Activated naive CD4-positive, alpha-beta T cell treated with anti-CD3 and anti-CD28 coated beads for 36 hours (primary cell): ENCODE measurements at regions not wholly inside any gene's neighbourhood (a gene's known extent, or its start where the extent isn't known, plus 50 kb on each side); places are given as distances from the start of the nearest gene placed in this dataset.
"Not testable (repeated sequence)": the region's sequence is repeated elsewhere in the genome, so short reads cannot be mapped to it uniquely, and the experiment has no call there.

Source experiments
- CTCF ChIA-PET: fragments of 350-600 bp; sonication (Branson Sonifier 250); formaldehyde crosslinking; loops from one replicate; lab custom pipeline; 2021; ENCODE audit warnings: antibody characterized with exemption; lab: Charles Lee
- DNase-seq: peaks from one replicate; pipeline ENCODE4 v3.0.0-alpha.2; 2020
- H3K27ac Mint-ChIP-seq: one replicate; pipeline ENCODE4 v1.8.0; 2021; ENCODE audit warnings: mild to moderate bottlenecking, mixed read lengths
- H3K27me3 Mint-ChIP-seq: one replicate; pipeline ENCODE4 v1.8.0; 2021; ENCODE audit warnings: low read depth, mixed read lengths
- H3K36me3 Mint-ChIP-seq: one replicate; pipeline ENCODE4 v1.8.0; 2021; ENCODE audit warnings: low read depth, mixed read lengths
- H3K4me1 Mint-ChIP-seq: one replicate; pipeline ENCODE4 v1.8.0; 2021; ENCODE audit warnings: low read depth, mixed read lengths
- H3K4me3 Mint-ChIP-seq: one replicate; pipeline ENCODE4 v1.8.0; 2021; ENCODE audit warnings: mild to moderate bottlenecking, moderate library complexity, mixed read lengths
- H3K9me3 Mint-ChIP-seq: one replicate; pipeline ENCODE4 v1.8.0; 2021; ENCODE audit warnings: mixed read lengths
- intact Hi-C: fragments of 100-400 bp; cut with micrococcal nuclease; formaldehyde crosslinking; loops from one replicate; pipeline ENCODE4 v1.15.1; 2023

- intact Hi-C loops, result no loop called here
- CTCF ChIA-PET, result no interaction called here
- no peak overlapping the region for H3K27ac Mint-ChIP-seq
Measured at GRCh38 chr6:163707387-163708355, 293.2 kb downstream of the QKI start.

GRCh38 chr6:163706500-163707087 lies 292.1 kb downstream of the QKI start:
- H3K36me3 Mint-ChIP-seq, result no peaks in the 10 kb centered on the region
- intact Hi-C loops, result no loop called here
- CTCF ChIA-PET, result no interaction called here
- peaks cover 5% of the 10 kb centered on the region for H3K4me1 Mint-ChIP-seq
- peaks cover 10% of the 10 kb centered on the region for H3K27me3 Mint-ChIP-seq
- no peak for DNase-seq
- H3K4me3 Mint-ChIP-seq, result no peak overlapping the region
- no peaks in the 10 kb centered on the region for H3K9me3 Mint-ChIP-seq
- H3K27ac Mint-ChIP-seq, result no peak overlapping the region

More at GRCh38 chr6:163707387-163708355, 293.2 kb downstream of the QKI start:
- H3K4me3 Mint-ChIP-seq, result no peak overlapping the region
- peaks cover 8% of the 10 kb centered on the region for H3K27me3 Mint-ChIP-seq
- no peaks in the 10 kb centered on the region for H3K36me3 Mint-ChIP-seq
- no peak for DNase-seq
- no peaks in the 10 kb centered on the region for H3K9me3 Mint-ChIP-seq
- peaks cover 7% of the 10 kb centered on the region for H3K4me1 Mint-ChIP-seq

- H3K4me3 Mint-ChIP-seq, result no peak overlapping the region
- H3K9me3 Mint-ChIP-seq, result no peaks in the 10 kb centered on the region
- CTCF ChIA-PET, result no interaction called here
- H3K4me1 Mint-ChIP-seq, result peaks cover 5% of the 10 kb centered on the region
- no peak for DNase-seq
- H3K27ac Mint-ChIP-seq, result no peak overlapping the region
- H3K36me3 Mint-ChIP-seq, result no peaks in the 10 kb centered on the region
- H3K27me3 Mint-ChIP-seq, result peaks cover 10% of the 10 kb centered on the region
- intact Hi-C loops, result no loop called here
Measured at GRCh38 chr6:163705923-163706322, 291.4 kb downstream of the QKI start.

GRCh38 chr6:163702736-163703135 lies 288.2 kb downstream of the QKI start:
- Mint-ChIP-seq H3K9me3 (no peaks in the 10 kb centered on the region), H3K27ac (no peak overlapping the region), H3K4me1 (peaks cover 5% of the 10 kb centered on the region), H3K36me3 (no peaks in the 10 kb centered on the region), H3K4me3 (no peak overlapping the region), H3K27me3 (peaks cover 9% of the 10 kb centered on the region)
- CTCF ChIA-PET, result no interaction called here
- no peak for DNase-seq
- intact Hi-C loops, result no loop called here

GRCh38 chr6:163701762-163702161 lies 287.2 kb downstream of the QKI start:
- Mint-ChIP-seq H3K4me3 (no peak overlapping the region), H3K36me3 (no peaks in the 10 kb centered on the region), H3K9me3 (no peaks in the 10 kb centered on the region), H3K27me3 (peaks cover 5% of the 10 kb centered on the region), H3K4me1 (no peaks in the 10 kb centered on the region), H3K27ac (no peak overlapping the region)
- CTCF ChIA-PET, result no interaction called here
- intact Hi-C loops, result no loop called here
- DNase-seq, result no peak

- no peak overlapping the region for H3K27ac Mint-ChIP-seq
- H3K36me3 Mint-ChIP-seq, result no peaks in the 10 kb centered on the region
- H3K4me1 Mint-ChIP-seq, result no peaks in the 10 kb centered on the region
- CTCF ChIA-PET, result interaction anchor here (0.6 kb wide), 1 partner anchor 527 kb away, joined by 3 read pairs; no protein-coding TSS in a partner anchor
- H3K4me3 Mint-ChIP-seq, result no peak overlapping the region
- H3K9me3 Mint-ChIP-seq, result no peaks in the 10 kb centered on the region
- intact Hi-C loops, result no loop called here
- H3K27me3 Mint-ChIP-seq, result peaks cover 15% of the 10 kb centered on the region
- DNase-seq, result no peak
Measured at GRCh38 chr6:163698086-163698485, 283.6 kb downstream of the QKI start.

- DNase-seq, H3K4me1 Mint-ChIP-seq, CTCF ChIA-PET, H3K4me3 Mint-ChIP-seq, intact Hi-C loops, H3K9me3 Mint-ChIP-seq, H3K36me3 Mint-ChIP-seq, H3K27ac Mint-ChIP-seq: not testable (repeated sequence)
- peaks cover 13% of the 10 kb centered on the region for H3K27me3 Mint-ChIP-seq
Measured at GRCh38 chr6:163696311-163696710, 281.8 kb downstream of the QKI start.

- no peak for DNase-seq
- peaks cover 13% of the 10 kb centered on the region for H3K27me3 Mint-ChIP-seq
- H3K4me3 Mint-ChIP-seq, result no peak overlapping the region
- no peak overlapping the region for H3K27ac Mint-ChIP-seq
- CTCF ChIA-PET, result interaction anchor here (0.7 kb wide), 1 partner anchor 9 kb away, joined by 4 read pairs; no protein-coding TSS in a partner anchor
- H3K4me1 Mint-ChIP-seq, result no peaks in the 10 kb centered on the region
- H3K9me3 Mint-ChIP-seq, result no peaks in the 10 kb centered on the region
- intact Hi-C loops, result no loop called here
- no peaks in the 10 kb centered on the region for H3K36me3 Mint-ChIP-seq
Measured at GRCh38 chr6:163695414-163695864, 280.9 kb downstream of the QKI start.

- CTCF ChIA-PET, result interaction anchor here (0.7 kb wide), 1 partner anchor 9 kb away, joined by 4 read pairs; no protein-coding TSS in a partner anchor
- no peaks in the 10 kb centered on the region for H3K9me3 Mint-ChIP-seq
- no peaks in the 10 kb centered on the region for H3K4me1 Mint-ChIP-seq
- H3K4me3 Mint-ChIP-seq, result no peak overlapping the region
- H3K27ac Mint-ChIP-seq, result no peak overlapping the region
- intact Hi-C loops, result no loop called here
- DNase-seq, result no peak
- H3K36me3 Mint-ChIP-seq, result no peaks in the 10 kb centered on the region
- H3K27me3 Mint-ChIP-seq, result peaks cover 13% of the 10 kb centered on the region
Measured at GRCh38 chr6:163694988-163695398, 280.5 kb downstream of the QKI start.

- Mint-ChIP-seq H3K27me3 (peaks cover 12% of the 10 kb centered on the region), H3K4me1 (no peaks in the 10 kb centered on the region), H3K9me3 (no peaks in the 10 kb centered on the region), H3K4me3 (no peak overlapping the region), H3K27ac (no peak overlapping the region), H3K36me3 (no peaks in the 10 kb centered on the region)
- intact Hi-C loops, result no loop called here
- no peak for DNase-seq
- CTCF ChIA-PET, result no interaction called here
Measured at GRCh38 chr6:163694072-163694471, 279.6 kb downstream of the QKI start.

GRCh38 chr6:163691049-163691448 lies 276.5 kb downstream of the QKI start:
- intact Hi-C loops, result no loop called here
- H3K27ac Mint-ChIP-seq, result no peak overlapping the region
- CTCF ChIA-PET, result no interaction called here
- DNase-seq, result no peak
- H3K4me3 Mint-ChIP-seq, result no peak overlapping the region
- H3K9me3 Mint-ChIP-seq, result no peaks in the 10 kb centered on the region
- H3K27me3 Mint-ChIP-seq, result peaks cover 22% of the 10 kb centered on the region
- H3K36me3 Mint-ChIP-seq, result no peaks in the 10 kb centered on the region
- H3K4me1 Mint-ChIP-seq, result no peaks in the 10 kb centered on the region

GRCh38 chr6:163688739-163689362 lies 274.3 kb downstream of the QKI start:
- CTCF ChIA-PET, result no interaction called here
- Mint-ChIP-seq H3K36me3 (no peaks in the 10 kb centered on the region), H3K27me3 (peaks cover 18% of the 10 kb centered on the region), H3K4me3 (no peak overlapping the region), H3K4me1 (no peaks in the 10 kb centered on the region), H3K27ac (no peak overlapping the region), H3K9me3 (peaks cover 2% of the 10 kb centered on the region)
- DNase-seq, result no peak
- intact Hi-C loops, result no loop called here
